KOPT-K1 (cell line): ENCODE measurements at regions not wholly inside any gene's neighbourhood (a gene's known extent, or its start where the extent isn't known, plus 50 kb on each side); places are given as distances from the start of the nearest gene placed in this dataset.

Experiments used
- H3K27ac ChIP-seq: fragments of 200-600 bp; sonication (generic); 2 replicates; pipeline ENCODE4 v1.5.1; 2016; ENCODE audit warnings: antibody characterized with exemption, mild to moderate bottlenecking, low read depth, low read length; ENCODE audit not compliant: poor library complexity, severe bottlenecking
- H3K36me3 ChIP-seq: fragments of 200-600 bp; sonication (generic); 2 replicates; pipeline ENCODE4 v1.5.1; 2017; ENCODE audit warnings: antibody characterized with exemption, mild to moderate bottlenecking, low read length, moderate library complexity; ENCODE audit not compliant: insufficient read depth
- H3K9me3 ChIP-seq: fragments of 200-600 bp; sonication (generic); 2 replicates; pipeline ENCODE4 v1.5.1; 2017; ENCODE audit warnings: antibody characterized with exemption, low read length, mild to moderate bottlenecking; ENCODE audit not compliant: insufficient read depth, poor library complexity, severe bottlenecking

DNA sequence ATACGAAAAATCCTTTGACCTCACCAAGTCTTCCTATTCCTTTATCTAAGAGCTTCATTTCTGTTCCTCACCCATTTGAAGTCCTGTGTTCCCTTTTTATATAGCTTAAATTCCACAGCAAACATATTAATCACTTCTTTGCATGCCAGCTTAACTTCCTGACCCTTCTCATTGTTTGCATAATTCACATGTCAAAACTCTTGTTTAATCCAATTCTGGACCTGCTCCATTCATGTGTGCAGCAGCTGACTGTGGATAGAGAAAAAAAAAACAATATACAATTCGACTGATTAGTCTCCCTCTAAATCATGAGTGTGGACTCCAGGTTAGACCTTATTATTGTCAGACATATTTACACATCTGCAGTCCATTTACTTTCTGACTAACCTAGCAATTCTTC, 991.2 kb upstream of the TENM4 start:
- H3K36me3 ChIP-seq: no peaks in the 10 kb centered on the region
- H3K9me3 ChIP-seq: no peaks in the 10 kb centered on the region
- H3K27ac ChIP-seq: no peak overlapping the region

DNA sequence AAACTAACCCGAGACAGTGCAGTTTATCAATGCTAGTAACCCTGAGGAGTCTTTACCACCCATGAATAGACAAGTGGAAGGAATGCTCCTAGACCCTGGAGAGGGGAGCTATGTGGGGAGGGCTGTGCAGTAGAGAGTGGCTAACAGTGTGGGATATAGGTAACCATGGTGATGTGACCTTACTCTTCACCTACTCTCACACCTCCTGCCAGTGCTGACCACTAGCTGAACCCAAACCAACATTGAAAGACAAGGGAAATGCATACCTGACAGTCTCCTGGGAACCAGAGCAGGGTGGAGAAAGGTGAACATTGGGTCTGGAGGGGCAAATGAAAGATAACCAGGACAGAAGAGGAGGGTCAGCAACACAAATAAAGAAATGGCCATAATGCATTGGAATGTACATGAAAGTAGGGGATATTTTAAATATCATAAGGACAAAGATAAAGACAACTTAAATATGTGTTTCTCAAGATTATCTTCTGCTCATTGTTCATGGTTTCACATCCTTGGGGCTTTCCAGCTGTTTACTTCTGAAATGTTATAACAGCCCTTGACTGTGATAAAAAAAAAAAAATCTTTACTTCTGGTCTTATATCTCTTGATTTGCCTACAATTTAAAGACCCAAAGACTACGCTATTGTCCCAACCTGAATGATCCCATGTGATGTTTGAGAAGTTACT, 983.3 kb upstream of the TENM4 start:
- Histone ChIP-seq H3K9me3 (no peaks in the 10 kb centered on the region), H3K27ac (no peak overlapping the region), H3K36me3 (no peaks in the 10 kb centered on the region)

DNA sequence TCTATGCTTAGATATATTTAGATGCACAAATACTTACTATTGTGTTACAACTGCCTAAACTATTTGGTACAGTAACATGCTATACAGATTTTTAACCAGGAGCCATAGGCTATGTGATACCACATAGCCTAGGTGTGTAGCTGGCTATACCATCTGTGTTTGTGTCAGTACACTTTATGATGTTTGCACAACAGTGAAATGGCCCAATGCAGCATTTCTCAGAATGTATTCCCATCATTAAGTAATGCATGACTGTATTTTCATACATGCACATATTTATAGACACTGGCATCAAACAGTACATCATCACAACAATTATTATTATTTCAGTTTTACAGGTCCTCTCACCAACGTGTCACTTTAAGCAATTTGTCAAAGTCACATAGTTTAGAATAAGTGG, 979.5 kb upstream of the TENM4 start:
- H3K36me3 ChIP-seq: no peaks in the 10 kb centered on the region
- no peak overlapping the region for H3K27ac ChIP-seq
- H3K9me3 ChIP-seq: no peaks in the 10 kb centered on the region

DNA sequence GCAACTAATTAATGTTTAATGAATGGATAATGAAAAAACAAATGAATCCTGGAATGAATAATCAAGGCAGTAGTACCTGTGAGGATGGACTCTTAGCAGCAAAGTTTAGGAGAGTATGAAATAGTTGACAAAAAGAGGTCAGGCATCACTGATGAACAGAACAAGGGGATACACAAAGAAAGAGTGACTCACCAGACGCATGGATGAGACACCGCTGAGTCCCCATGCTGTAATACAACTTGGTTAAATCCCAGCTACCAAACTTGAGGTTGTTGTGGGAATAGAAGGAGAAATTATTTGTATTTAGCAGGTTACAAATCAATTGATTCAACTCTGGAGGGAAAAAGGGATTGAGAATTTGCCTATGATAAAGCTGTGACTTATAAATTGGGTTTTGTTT, 976.9 kb upstream of the TENM4 start:
- no peaks in the 10 kb centered on the region for H3K36me3 ChIP-seq
- H3K27ac ChIP-seq: no peak overlapping the region
- H3K9me3 ChIP-seq: no peaks in the 10 kb centered on the region

DNA sequence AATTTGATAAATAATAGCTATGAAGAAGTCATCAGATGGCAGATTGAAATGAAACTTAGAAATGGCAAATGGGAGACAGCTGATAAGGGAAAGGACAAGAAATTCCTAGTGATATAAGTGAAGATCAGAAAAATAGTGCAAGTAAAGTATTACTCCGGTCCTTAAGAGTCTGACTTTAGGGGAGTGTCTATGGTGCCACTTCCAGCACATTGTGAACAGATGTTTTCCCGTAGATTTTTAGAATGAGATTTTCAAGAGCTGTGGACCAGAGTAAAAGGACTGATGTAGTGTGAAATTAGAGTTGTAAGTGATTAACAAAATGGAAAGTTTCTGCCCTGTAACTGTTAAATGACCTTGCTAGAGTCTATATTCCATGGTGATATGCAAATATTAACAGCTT, 974.8 kb upstream of the TENM4 start:
- Histone ChIP-seq H3K36me3 (no peaks in the 10 kb centered on the region), H3K27ac (no peak overlapping the region), H3K9me3 (no peaks in the 10 kb centered on the region)

DNA sequence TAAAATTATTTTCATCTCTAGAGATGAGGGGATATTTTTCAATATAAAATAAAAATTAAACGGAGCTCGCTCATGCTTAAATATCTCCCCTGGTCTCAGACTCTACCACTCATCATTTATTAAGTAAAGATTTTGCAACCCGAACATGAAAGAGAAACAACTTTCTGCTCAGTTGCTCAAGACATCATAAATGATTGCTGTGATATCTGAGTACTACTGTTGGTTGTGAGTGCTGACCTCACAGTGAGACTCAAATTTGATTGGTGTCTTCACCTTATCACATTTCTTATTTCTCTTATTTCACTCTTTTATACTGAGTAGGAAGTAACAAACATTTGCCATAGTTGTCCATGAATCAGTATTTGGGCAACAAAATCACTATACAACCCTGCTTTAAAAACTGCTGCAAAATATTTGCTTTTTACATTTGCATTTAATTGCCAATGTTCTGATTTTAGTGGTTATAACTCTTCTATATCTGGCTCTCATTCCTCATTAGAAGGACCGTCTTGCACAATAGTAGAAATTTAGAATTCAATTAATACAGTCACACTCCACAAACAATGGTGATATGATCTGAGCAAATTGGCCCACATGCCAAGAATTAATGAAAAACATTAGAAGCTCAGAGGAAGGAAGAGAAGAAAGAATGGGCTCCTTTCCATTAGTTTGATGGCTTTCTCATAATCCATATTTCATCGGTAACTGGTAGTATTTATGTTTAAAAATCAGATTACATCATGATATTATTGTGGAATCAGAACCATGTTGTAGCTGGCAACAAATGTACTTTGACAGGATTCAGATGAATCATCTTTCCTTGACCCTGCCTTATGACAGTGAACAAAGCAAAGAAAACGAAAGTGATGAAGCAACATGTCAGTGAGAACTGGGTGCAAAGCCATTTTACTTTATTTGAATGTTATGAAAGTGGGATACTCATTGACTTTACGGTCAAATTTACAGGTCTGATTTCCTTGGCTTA, 973.6 kb upstream of the TENM4 start:
- Histone ChIP-seq H3K9me3 (no peaks in the 10 kb centered on the region), H3K27ac (no peak overlapping the region), H3K36me3 (no peaks in the 10 kb centered on the region)

DNA sequence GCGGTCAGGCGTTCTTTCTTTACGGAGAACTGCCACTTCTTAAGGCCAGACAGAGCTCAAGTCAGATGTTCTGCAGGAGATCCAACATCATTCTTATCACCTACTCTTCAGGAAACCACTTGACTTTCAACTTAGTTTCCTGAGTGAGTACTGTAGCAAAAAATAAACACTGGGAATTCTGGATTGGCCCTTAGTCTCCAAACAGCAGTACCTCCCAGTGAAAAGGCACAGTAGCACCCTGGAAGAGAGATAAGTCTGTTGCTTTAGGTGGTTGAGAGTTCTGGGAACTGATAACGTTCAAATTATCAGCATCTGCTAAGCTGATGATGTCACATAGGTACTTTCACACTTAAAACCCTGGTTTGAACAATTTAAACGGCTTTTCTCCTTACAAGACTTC, 971.8 kb upstream of the TENM4 start:
- H3K27ac ChIP-seq: no peak overlapping the region
- H3K9me3 ChIP-seq: no peaks in the 10 kb centered on the region
- H3K36me3 ChIP-seq: no peaks in the 10 kb centered on the region

DNA sequence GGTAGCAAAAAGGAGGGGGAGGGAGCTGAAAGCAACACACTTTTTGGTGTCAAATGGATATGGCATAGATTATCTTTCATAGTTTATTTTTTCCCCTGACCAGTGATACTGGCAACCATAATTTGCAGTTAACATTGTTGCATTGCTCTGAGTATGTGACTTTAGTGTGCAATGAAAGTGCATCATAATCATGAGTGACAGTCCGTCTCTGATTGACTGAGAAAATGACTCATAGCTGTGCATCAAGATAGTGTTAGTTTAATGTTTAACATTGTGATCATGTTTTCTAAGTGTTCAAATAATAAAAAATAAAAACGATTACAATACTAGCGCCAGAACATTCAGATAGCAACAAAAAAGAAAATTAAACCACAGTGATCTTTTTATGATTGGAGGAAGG, 952.4 kb upstream of the TENM4 start:
- Histone ChIP-seq H3K9me3 (no peaks in the 10 kb centered on the region), H3K27ac (no peak overlapping the region), H3K36me3 (no peaks in the 10 kb centered on the region)

DNA sequence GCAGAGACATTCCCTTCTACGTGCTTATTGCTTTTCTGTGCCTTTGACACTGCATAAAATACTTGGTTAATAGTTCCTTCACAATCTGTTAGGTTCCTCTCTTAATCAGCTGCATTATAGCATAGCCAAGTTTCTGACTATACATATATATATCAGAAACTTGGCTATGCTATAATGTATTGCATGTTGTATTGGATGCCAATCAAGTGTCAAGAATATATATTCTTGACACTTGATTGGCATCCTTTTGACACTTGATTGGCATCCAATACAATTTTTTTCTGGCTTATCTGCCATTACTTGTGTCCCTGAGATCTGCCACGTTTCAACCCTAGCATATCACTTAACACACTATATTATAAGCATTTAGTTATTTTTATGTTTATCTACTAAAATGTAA, 949.7 kb upstream of the TENM4 start:
- Histone ChIP-seq H3K36me3 (no peaks in the 10 kb centered on the region), H3K9me3 (no peaks in the 10 kb centered on the region), H3K27ac (no peak overlapping the region)

DNA sequence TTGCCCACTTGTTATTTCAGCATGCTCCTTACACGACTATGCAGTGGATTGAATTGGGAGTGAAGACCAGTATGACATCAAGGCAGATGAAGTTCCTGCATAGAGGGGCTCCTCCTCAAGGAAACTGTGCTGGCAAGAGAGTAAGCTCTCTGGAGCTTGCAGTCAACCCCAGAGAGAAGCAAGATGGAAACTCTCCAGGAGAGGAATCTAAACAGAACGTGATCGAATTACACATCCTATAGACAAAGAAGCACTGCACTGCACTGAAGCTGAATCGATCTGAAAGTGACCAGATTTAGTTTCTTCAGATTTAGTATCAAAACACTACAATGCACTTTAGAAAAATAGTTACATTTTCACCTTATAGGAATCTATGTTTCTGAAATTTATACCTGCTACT, 947.7 kb upstream of the TENM4 start:
- Histone ChIP-seq H3K27ac (no peak overlapping the region), H3K9me3 (no peaks in the 10 kb centered on the region), H3K36me3 (no peaks in the 10 kb centered on the region)

DNA sequence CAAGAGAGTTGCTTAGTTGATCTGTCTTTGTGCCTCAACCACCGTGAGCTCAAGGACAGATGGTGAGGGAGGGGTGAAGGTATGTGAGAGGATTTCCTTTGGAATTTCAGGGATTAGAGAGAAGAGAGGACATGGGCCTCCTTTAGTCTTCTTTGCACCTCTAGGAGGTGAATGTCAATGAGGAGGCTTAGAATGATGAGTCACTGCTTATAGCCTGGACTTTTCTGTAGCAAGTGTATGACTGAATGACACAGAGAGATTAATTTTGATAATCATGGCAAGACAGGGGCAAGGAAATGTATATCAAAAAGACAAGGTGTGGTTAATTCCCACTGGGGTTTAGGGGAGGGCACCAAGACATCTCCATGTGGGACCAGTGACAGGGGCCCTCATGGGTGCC, 947.3 kb upstream of the TENM4 start:
- Histone ChIP-seq H3K9me3 (no peaks in the 10 kb centered on the region), H3K36me3 (no peaks in the 10 kb centered on the region), H3K27ac (no peak overlapping the region)

DNA sequence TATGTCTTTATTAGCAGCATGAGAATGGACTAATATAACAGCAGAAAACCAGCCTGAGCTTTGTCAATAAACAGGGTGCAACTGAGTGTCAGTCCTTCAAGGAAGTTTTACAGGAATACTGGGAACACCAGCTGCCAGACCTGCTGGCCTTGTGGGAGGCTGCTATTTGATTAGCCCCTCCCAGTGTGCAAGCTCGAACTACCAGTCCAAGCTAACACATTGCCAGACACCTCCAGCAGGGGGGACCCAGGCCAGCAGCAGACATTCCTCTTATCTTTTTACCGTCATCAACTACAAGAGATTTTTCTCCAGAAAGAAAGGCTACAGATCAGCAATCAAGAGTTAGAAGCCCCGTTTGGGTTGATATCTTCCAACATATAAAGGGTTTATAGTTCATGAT, 942.8 kb upstream of the TENM4 start:
- no peaks in the 10 kb centered on the region for H3K9me3 ChIP-seq
- no peaks in the 10 kb centered on the region for H3K36me3 ChIP-seq
- H3K27ac ChIP-seq: no peak overlapping the region

DNA sequence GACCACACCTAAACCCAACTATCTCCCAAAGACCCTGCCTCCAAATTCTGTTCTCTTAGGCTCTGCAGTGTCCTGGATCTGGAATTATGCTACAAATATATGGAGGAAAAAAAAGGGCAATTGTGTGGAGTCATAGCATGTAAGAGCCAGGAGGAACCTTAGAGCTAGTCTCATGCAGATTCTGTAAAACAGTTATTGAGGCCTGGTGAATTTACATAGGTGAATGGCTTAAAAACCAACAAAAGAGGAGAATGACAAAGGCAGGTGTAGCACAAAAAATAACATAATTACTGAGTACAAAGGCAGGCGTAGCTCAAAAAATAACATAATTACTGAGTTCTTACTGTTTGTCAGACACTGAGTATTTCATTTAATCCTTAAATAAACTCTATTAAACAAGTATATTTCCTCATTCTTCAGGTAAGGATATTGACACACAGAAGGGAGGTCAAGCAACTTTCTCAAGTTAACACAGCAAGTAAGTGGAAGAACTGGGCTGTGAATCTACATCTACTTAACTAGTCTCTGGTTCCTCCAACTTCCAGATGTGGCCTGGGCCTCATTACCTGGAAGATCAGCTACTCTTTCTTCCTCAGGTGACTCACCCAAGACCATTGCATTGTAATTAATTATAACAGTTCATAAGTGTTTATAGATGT, 938.9 kb upstream of the TENM4 start:
- H3K9me3 ChIP-seq: no peaks in the 10 kb centered on the region
- H3K27ac ChIP-seq: no peak overlapping the region
- H3K36me3 ChIP-seq: no peaks in the 10 kb centered on the region

DNA sequence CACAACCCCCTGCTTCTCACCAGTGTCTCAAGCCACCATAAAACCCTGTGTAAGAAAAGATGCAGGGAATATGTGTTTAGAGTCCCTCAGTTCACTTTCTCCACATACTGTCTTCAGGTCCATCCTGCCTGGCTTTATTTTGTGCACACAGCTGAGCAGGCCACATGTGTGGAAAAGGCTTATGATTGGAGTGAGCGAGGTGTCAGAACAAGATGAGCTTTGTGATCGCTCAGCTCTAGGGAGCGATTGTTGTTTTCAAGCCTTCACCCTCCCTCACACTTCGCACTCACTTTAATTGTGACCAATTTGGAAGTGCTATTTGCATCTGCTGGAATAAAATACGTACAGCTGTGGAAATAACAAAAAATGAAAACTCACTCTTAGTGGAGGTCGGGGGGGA, 931.1 kb upstream of the TENM4 start:
- Histone ChIP-seq H3K9me3 (no peaks in the 10 kb centered on the region), H3K36me3 (no peaks in the 10 kb centered on the region), H3K27ac (no peak overlapping the region)

DNA sequence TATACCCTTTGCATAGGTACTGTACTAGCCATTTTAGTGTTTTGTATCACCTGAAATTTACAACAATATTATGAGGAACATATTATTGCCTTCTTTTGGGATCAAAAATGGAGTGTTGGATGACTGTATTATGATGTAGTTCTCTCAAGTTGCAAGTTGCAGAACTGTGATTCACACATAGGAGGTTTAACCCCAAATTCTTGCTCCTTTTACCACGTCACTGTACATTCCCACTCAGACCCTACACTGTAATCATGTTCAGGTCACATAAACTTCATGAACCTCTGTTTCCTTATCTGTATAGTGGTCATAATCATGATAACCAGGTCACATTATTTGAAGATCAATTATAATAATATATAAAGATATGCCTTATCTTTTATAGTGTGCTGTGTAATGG, 925.1 kb upstream of the TENM4 start:
- H3K27ac ChIP-seq: no peak overlapping the region
- H3K9me3 ChIP-seq: no peaks in the 10 kb centered on the region
- no peaks in the 10 kb centered on the region for H3K36me3 ChIP-seq
